ENCODE measurements at regions not wholly inside any gene's neighbourhood (a gene's known extent, or its start where the extent isn't known, plus 50 kb on each side); places are given as distances from the start of the nearest gene placed in this dataset.
"Not testable (repeated sequence)": the region's sequence is repeated elsewhere in the genome, so short reads cannot be mapped to it uniquely, and the experiment has no call there.

DNA sequence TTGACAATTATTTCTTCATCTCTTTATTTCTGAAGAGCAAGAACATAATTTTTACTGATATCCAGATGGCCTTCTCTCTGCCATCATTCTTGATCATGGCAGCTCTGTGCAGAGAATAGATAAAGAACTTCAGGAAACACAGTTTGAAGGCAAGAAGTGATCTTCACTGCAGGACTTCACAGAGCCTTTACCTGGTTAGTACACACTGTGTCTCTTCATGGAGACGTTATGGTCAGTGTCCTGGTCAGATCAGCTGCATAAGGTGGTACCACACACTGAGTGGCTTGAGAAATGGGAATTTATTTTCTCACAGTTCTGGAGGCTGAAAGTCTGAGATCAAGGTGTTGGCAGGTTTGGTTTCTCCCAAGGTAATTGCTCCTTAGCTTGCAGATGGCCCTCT, 129.5 kb downstream of the UTP18 start:
- no peak for DNase-seq

DNA sequence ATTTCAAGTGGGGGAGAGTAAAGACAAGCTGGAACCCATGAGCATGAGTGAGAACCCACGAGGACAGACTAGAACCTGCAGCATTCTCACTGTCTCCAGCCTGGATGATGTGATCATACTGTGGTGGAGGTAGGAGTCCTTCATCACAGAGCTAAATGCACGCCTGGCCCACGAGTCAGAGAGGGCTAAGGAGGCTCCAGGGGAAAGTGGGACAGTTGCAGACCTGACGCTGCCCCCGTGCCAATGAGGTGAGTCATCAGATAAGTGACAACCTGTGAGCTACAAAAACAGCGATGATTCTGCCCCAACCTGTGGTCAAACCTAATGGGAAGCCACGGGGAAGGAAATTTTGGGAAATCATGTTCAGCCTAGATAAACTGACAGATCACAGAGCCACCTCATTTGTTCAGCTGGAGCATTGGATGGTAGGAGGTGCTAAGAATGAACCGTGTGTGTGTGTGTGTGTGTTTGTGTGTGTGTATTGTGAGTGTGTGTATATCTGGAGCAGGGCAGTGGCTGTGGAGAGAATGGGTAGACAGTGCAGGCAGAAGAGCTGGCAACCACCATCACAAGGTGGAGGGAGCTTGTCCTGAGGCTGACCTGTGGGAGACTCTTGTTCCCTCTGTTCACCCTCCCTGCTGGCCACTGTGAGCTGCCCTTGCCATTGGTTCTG, 131.8 kb downstream of the UTP18 start:
- no peak for DNase-seq

DNA sequence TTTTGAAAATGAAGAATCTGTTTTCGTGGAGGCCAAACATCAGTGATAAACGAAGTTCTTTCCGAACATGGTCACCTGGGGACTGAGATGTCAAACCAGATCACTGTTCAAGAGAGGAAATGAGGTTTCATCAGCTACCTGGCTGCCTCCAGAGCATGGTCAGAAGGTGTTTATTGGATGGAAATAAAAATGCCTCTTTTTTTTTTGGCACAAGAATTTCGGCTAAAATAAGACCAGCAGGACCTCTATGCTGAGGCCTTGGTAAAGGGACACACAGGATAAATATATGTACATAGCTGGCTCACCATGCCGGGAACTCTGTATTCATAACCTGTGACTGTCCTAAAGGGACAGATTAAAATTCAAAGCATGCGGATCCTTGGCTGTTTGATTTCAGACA, 135.3 kb downstream of the UTP18 start:
- DNase-seq: no peak

DNA sequence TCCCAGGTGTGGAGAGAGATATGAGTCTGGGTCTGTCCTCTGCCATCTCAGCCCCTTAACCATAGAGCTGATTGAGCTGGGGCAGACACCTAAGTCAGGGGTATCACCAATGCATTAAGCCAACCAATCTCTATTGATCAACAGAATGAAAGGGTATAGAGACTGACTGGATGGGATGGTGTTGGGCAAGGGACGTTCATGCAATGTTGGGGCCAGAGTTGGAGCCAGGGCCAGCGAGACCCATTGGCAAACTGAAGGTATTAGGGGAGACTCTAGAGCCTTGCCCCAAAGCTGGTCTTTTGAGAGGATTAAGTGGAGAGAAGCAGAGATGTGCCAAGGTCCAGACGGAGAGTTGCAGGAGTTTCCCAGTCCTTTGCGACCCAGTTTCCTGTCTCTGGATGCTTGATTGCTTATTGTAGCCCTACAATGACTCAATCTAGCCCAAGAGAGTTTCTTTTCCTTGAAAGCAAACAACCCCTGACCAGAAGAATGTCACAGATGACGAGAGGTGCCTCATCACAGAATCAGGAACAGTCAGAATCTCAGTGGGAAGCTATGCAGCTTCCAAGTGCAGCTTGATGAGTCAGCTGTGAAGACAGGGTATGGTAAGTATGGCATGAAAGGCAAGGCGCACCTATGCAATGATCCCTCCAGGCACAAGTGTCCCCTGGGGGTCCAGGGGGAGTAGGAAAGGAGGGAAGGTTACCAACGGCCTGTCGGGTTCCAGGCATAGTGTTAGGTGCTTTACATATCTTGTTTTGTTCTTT, 137.2 kb downstream of the UTP18 start:
- DNase-seq: no peak

DNA sequence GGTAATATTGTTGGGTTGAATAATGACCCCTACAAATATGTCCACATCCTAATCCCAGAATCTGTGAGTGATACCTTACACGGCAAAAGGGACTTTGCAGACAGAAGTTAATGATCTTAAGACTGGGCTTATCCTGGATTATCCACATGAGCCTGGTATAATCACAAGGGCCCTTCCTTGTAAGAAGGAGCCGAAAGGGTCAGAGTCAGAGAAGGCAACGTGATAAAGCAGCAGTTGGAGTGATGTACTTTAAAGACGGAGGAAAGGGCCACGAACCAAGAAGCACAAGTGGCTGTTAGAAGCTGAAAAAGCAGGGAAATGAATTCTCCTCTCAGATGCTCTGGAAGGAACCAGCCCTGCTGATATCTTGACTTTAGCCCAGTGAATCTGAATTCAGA, 137.8 kb downstream of the UTP18 start:
- no peak for DNase-seq

DNA sequence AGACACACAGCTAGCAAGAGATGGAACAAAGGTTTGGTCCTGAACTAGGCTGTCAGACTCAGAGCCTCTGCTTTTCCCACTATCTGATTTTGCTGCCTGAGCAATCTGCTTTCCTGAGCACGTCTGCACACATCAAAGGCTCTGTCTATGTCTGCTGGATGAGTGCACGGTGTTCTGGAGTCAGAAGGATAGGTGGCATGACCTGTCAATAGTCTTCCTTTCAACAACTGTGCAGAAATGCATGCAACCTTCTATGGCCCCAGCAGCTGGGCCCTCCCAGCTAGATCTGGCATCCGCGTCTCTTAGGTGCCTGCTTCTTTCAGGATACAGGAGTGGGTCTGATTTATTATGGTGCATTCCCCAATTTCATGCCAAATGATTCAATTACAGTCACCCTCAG, 138.3 kb downstream of the UTP18 start:
- no peak for DNase-seq

DNA sequence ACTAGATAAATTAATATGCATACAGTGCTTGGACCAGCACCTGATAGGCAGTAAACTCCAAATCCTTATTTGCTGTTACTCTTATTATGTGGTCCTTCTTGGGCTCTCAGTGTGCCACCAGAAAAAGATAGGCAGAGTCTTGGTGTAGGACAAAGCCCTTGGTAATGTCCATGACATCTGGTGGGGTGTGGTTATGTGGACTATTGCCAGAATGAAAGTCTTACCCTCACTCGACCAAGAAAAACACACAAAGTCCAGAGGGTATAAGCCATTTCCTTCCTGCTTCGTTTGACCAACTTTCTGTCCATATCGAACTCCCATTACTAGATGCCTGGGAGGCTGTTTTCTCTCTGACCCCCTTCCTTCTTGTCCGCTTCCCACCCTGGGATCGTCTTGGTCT, 140.9 kb downstream of the UTP18 start:
- DNase-seq: no peak

DNA sequence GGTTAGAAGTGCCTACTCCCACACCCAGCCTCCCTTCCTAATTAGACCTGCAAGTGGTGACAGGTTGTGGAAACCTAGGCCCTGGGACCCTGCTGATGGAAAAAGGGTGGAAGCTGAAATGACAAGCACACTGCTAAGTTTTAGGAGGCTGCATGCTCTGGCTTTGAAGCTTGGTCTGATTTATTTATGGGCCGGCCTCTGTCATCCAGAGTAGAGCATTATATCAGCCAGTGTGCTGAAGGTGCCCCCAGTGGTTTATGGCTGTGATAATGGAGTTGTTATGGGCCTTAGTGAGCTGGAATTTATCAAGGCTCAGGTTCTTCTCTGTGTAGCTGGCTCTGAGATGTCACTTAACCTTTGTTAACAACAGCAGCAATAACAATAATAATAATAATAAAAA, 142.6 kb downstream of the UTP18 start:
- DNase-seq: no peak

DNA sequence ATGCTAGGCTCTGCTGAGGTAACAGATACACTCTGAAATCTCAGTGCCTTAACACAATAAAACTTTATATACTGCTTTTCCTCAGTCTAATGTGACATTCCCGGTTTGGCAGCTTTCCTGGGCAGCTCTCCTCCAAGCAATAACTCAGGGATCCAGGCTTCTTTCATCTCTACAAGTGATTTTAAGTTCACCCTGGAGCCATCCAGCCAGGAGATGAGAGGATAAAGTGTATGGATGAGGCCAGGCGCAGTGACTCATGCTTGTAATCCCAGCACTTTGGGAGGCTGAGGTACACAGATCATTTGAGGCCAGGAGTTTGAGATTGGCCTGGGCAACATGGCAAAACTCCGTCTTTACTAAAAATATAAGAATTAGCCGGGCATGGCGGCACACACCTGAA, 147.2 kb downstream of the UTP18 start:
- DNase-seq: no peak

DNA sequence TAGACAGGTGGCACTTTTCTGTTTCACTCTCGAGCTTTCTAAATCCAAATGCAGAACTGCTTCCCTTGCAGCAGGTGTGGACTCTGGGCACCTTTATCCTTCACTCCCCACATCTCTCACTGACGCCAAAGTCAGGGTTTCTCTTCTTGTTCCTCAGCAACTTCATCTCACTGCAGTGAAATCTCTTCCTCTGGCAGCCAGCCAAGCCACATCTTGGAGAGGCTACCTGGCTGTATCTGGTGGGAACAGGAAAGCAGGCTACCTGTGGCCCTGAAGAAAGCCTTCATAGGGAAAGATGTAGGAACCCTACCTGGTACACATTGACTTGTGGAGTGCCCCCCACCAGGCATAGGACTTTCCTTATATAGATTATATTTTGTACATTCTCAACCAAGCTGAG, 159.1 kb downstream of the UTP18 start:
- DNase-seq: no peak

DNA sequence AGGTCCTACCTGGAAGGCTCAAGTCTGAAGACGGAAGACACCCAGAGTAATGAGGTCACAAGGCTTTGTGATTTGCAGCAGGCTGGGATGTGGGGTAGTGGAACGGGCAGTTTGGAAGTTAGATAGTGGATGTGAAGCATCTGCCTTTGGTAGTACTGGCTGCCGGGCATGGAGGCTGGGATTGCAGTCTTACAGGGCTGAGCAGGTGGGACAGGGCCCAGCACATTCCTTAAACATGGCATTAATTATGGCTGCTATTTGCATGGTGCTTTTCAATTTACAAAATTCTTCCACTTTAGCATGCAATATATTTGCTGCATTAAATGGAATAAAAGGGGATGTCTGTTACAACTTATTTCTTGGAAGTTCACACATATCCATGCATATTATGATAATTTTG, 161.2 kb downstream of the UTP18 start:
- DNase-seq: no peak

DNA sequence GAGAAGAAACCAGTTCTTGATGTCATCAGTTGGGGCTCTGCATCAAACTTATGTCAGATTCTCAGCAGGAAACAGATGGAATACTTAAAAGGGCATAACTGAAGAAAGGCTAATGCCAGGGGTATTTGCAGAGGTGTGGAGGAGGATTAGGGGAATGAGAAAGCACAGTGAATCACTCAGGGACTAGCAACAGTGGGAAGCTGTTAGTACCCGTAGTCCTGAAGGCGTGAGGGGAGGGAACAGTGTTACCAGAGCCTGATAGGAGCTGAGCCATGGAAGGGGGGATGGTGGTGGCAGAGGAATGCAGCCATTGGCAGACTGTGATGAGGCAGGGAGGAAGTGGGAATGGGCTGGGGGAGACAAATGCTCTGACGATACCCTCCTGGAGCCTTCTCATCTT, 162.3 kb downstream of the UTP18 start:
- DNase-seq: no peak

DNA sequence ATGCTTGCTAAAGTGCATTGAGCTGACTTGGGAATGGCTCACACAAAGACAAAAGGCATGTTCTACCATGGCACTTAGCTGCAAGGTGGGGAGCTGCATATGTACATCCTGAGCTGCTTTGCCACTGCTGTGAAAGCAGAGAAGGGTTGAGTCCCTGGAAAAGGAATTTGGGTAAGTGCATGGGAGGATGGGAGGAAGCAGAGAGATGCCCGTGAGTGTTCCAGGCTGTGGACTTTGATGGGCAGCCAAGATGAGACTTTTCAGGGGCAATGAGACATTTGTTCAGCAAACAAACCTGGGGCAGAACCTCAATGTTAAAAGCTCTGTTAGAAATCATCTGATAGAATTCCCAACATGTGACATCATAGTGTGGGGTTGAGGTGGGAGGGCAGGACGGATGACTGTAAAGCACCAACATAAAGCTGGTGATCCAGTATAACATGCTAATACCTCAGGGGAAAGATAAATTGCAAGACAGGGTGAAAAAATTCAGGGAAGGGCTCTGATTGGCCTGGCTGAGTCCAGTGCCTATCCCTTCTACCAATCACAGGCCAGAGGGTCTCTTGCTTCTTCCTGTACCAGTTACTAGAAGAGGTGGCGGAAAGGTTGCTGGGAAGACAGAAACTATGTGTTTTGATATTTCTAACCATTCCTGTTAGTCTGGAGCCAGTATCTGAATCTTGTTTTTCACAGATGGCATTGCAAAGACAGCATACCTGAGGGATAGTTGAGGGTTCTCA, 163.2 kb downstream of the UTP18 start:
- no peak for DNase-seq

DNA sequence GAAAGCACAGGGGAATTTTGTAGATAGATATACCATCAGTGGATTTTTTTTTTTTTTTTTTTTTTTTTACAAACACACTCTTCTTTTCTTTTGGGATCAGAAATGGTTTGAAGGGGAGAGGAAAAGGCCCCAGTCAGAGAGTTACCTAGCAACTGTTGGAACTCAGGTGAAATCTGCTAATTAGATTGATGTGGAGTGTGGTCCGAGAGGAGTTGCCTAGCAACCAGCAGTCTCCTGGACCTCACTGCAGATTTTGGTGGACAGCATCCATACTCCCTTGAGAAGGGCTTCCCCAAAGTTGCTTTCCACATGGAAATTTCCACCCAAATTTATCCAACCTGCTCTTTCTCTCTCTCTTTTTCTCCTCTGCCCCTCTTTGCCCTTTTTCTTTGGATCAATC, 165.4 kb downstream of the UTP18 start:
- DNase-seq: no peak

DNA sequence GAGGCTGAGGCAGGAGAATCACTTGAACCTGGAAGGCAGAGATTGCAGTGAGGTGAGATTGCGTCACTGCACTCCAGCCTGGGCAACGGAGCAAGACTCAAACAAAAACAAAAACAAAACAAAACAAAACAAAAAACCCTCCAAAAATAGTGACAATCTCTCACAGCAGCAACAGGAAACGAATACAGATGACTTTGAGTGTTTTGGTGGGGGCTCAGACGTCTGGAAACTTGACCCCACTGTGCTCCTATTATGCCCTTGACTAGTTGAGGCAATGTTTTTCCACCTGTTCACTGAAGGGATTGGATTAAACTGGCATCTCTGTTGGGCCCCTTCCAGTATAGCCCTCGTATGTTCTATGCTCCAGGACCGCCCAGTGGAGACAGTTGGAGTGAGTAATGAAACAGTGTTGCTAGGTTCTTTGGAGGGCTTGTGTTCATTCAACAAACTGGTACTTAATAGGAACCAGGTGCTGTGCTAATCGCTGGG, 167.0 kb downstream of the UTP18 start:
- DNase-seq: no peak

DNA sequence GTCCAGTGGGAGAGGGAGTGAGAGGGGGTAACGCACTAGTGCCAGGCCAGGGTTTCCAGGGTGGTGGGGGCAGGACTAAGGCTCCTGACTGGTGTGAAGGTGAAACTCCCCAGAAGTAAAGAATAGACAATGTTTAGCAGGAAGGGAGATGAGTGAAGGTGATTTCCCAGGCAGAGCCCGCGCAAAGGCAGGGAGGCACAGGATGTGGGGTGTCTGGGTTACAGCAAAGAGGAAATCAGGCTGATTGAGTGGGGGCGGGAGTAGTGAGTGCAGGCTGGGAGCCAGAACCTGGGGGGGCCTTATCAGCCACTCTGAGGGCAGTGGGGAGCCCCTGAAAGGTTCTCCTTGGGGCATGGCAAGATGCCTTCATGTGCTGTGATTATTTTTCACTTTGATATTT, 167.5 kb downstream of the UTP18 start:
- DNase-seq: peak; percentile 50

DNA sequence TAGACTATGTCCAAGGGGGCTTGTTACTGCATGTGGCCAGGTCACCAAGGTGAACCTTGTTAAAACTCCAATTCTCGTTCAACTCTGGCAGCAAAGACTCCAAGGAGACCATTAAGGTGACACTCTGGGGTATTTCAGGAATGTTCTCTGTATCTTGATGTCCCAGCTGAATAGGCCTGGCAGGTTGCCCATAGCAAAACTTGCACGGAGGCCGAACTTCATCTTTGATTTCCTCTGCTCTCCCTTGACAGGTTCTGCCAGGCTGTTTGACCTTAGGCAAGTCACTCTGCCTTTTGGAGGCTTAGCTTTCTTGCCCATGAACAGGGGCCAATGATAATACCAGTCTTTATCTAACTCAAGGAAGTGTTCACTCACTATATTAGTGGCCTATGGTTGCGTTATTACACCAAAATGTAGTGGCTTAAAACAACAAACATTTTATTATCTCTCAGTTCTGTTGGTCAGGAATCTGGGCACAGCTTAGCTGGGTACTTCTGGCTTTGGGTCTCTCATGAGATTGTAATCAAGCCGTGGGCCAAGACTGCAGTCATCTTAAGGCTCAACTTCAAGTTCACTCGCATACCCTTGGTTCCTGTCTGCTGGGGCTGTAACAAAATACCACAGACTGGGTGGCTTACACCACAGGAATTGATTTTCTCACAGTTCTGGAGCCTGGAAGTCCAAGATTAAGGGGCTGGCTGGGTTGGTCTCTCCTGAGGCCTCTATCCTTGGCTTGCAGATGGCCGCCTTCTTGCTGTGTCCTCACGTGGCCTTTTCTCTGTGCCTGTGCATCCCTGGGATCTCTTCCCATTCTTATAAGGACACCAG, 168.5 kb downstream of the UTP18 start:
- DNase-seq: no peak

DNA sequence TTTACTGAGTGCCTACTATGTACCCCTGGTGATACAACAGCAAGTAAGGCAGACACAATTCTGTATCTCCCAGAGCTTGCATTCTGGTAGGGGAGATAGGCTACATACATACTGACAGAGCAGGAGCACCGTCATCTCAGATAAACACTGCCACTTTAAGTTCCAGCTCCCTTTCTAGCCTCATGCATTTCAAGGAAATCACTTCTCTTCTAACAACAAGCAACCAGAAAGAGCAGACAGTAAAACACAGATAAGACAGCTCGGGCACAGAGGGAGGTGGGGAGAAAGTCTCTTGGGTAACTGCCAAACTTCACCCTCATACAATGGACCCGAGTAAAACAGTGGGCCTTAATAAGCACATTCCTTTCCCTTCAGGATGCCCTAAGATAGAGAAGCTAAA, 169.6 kb downstream of the UTP18 start:
- not testable (repeated sequence) for DNase-seq

DNA sequence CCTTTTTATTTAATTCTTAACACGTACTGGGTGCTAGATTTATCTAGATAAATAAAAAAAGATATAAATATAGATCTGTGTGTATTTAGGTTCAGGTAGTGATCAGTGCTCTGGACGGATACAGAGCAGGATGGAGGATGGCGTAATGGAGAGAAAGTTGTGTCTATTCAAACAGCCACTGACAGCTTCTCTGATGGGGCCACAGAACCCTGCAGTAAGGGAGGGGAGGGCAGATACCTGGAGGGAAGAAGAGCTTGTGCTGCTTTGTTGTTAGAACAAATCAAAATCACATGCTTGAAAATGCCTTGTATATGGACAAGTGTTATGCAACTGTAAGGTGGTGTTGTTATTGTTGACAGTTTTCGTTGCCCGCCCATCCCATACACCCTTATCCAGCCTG, 170.2 kb downstream of the UTP18 start:
- DNase-seq: no peak

DNA sequence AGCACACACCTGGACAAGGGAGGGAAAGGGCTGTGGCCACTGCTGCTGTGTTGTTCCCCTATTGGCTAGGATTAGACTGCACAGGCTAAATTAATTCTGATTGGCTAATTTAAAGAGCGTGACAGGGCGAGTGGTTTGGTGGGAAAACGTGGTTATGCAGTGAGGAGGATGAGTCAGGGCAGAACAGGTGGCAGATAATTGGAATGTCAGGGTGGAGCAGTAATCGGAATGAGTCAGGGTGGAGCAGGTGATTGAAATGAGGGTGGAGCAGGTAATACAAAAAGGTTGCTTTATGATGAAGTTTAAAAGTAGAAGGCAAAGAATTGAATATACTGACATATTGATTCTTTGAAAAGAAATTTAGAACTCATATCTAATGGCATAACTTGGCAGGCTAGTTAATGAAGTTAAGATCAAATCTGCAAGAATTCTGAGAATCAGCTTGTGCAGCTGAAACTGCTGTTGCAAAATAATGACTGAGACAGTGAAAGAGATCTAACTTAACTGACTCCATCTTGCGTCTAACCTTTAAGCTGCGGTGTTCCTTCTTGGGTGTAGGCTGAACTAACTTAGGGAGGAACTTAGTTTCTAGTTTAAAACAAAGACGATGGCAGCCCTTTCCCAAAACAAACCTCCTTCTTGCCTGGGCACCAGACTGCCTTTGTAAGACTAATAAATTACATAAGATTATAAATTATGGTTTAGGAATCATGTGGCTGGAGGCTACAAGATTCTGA, 174.3 kb downstream of the UTP18 start:
- DNase-seq: no peak

DNA sequence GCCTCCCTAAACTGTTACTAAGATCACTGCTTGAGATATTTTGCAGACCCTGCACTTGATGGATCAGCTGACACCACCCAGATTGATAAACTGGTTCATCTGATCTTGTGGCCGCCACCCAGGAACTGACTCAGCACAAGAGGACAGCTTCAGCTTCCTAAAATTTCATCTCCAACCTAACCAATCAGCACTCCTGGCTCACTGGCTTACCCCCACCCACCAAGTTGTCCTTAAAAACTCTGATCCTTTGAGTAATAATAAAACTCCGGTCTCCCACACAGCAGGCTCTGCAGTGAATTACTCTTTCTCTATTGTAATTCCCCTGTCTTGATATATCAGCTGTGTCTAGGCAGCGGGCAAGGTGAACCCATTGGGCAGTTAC, 174.8 kb downstream of the UTP18 start:
- no peak for DNase-seq

DNA sequence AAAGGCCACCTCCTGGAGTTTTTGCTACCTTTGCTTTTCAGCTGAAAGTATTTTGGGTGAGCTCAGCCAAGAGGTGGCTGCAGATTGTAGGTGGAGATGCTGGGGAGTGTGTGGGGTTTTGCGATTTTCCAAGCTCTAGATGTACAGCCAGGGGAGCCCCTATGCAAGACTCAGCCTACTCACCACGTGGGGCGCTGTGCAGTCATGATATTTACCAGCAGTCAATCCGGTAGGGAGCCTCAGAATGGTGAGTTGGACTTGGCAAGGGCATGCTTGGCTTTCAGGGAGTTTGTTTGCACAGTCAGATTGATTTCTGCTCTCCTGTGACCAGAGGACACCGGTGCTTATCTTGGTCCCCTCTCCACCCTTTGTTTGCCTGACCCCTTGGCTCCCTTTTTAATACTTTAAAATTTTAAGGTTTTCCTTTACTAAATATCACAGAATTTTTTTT, 175.3 kb downstream of the UTP18 start:
- no peak for DNase-seq

Measured in activated CD8-positive, alpha-beta memory T cell treated with anti-CD3 and anti-CD28 coated beads, Interleukin-2, amount 50 U/mL, for 4 hours (primary cell).